ENCODE measurements at regions not wholly inside any gene's neighbourhood (a gene's known extent, or its start where the extent isn't known, plus 50 kb on each side); places are given as distances from the start of the nearest gene placed in this dataset.

GRCh38 chr2:129133692-129134641 lies 815.3 kb upstream of the HS6ST1 start:
- DNase-seq = no peak

- DNase-seq = no peak
Measured at GRCh38 chr2:129135017-129135416, 816.3 kb upstream of the HS6ST1 start.

GRCh38 chr2:129139380-129139779 lies 820.7 kb upstream of the HS6ST1 start:
- no peak for DNase-seq

GRCh38 chr2:129142465-129142864 lies 823.8 kb upstream of the HS6ST1 start:
- no peak for DNase-seq

GRCh38 chr2:129144082-129144791 lies 825.6 kb upstream of the HS6ST1 start:
- DNase-seq = no peak

GRCh38 chr2:129152514-129152913 lies 827.0 kb upstream of the RAB6C start:
- DNase-seq = no peak

- DNase-seq = no peak
Measured at GRCh38 chr2:129160879-129161278, 818.6 kb upstream of the RAB6C start.

- no peak for DNase-seq
Measured at GRCh38 chr2:129164220-129164949, 815.1 kb upstream of the RAB6C start.

- DNase-seq = no peak
Measured at GRCh38 chr2:129165006-129165405, 814.5 kb upstream of the RAB6C start.

- no peak for DNase-seq
Measured at GRCh38 chr2:129167456-129167855, 812.0 kb upstream of the RAB6C start.

GRCh38 chr2:129170570-129170969 lies 808.9 kb upstream of the RAB6C start:
- no peak for DNase-seq

GRCh38 chr2:129174143-129174542 lies 805.3 kb upstream of the RAB6C start:
- no peak for DNase-seq

GRCh38 chr2:129175051-129175450 lies 804.4 kb upstream of the RAB6C start:
- DNase-seq = no peak

GRCh38 chr2:129176375-129176774 lies 803.1 kb upstream of the RAB6C start:
- no peak for DNase-seq

- DNase-seq = no peak
Measured at GRCh38 chr2:129178356-129178755, 801.1 kb upstream of the RAB6C start.

GRCh38 chr2:129179199-129179598 lies 800.3 kb upstream of the RAB6C start:
- DNase-seq = no peak

- DNase-seq = no peak
Measured at GRCh38 chr2:129180124-129180716, 799.2 kb upstream of the RAB6C start.

- DNase-seq = no peak
Measured at GRCh38 chr2:129181433-129181832, 798.0 kb upstream of the RAB6C start.

- DNase-seq = no peak
Measured at GRCh38 chr2:129181963-129182362, 797.5 kb upstream of the RAB6C start.

- no peak for DNase-seq
Measured at GRCh38 chr2:129187343-129187742, 792.1 kb upstream of the RAB6C start.

- no peak for DNase-seq
Measured at GRCh38 chr2:129188451-129188850, 791.0 kb upstream of the RAB6C start.

- DNase-seq = no peak
Measured at GRCh38 chr2:129189617-129190319, 789.7 kb upstream of the RAB6C start.

Data from NCI-H2171 treated with DMSO at 0.1 percent for 48 hours (cell line).